ENCODE measurements at regions not wholly inside any gene's neighbourhood (a gene's known extent, or its start where the extent isn't known, plus 50 kb on each side); places are given as distances from the start of the nearest gene placed in this dataset.

DNA sequence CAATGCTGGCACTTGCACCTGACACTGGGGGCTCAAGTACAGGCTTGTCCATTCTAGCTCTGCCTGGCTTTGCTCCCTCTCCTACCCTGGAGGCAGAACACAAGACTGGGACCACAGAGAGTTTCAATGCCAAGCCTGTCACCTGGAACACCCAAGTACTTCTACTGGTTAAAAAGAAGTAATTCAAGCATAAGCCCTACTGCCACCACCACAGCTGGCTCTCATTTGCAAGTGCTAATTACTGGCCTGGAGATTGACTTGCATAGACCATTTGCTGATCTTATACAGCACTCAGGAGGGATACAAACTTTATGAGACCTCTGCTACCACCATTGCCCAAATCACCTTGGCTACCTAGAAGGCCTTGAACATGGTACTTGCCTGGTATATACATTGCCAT is 1550.9 kb downstream of the C4orf33 start:
- TF ChIP-seq, protein P1, sequence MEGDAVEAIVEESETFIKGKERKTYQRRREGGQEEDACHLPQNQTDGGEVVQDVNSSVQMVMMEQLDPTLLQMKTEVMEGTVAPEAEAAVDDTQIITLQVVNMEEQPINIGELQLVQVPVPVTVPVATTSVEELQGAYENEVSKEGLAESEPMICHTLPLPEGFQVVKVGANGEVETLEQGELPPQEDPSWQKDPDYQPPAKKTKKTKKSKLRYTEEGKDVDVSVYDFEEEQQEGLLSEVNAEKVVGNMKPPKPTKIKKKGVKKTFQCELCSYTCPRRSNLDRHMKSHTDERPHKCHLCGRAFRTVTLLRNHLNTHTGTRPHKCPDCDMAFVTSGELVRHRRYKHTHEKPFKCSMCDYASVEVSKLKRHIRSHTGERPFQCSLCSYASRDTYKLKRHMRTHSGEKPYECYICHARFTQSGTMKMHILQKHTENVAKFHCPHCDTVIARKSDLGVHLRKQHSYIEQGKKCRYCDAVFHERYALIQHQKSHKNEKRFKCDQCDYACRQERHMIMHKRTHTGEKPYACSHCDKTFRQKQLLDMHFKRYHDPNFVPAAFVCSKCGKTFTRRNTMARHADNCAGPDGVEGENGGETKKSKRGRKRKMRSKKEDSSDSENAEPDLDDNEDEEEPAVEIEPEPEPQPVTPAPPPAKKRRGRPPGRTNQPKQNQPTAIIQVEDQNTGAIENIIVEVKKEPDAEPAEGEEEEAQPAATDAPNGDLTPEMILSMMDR (IDR thresholded peaks at IDR 0.05; ENCODE audit: poor library complexity, severe bottlenecking) = no peak
- no peak for TF ChIP-seq POLR2AphosphoS5 (IDR thresholded peaks at IDR 0.05)
- TF ChIP-seq RAD21 (conservative IDR thresholded peaks at IDR 0.05) = no peak
- no peak for TF ChIP-seq EZH2 (IDR thresholded peaks at IDR 0.05; ENCODE audit: borderline replicate concordance, insufficient read depth, low read length, poor library complexity, severe bottlenecking)
- no peak for TF ChIP-seq SMC3 (conservative IDR thresholded peaks at IDR 0.05; ENCODE audit: poor library complexity)
- TF ChIP-seq EP300 (conservative IDR thresholded peaks at IDR 0.05; ENCODE audit: poor library complexity, severe bottlenecking) = no peak
- no peak for TF ChIP-seq MXI1 (conservative IDR thresholded peaks at IDR 0.05; ENCODE audit: poor library complexity, severe bottlenecking)
- TF ChIP-seq TAF1 (IDR thresholded peaks at IDR 0.05; ENCODE audit: low read depth) = no peak
- TF ChIP-seq, protein P2, sequence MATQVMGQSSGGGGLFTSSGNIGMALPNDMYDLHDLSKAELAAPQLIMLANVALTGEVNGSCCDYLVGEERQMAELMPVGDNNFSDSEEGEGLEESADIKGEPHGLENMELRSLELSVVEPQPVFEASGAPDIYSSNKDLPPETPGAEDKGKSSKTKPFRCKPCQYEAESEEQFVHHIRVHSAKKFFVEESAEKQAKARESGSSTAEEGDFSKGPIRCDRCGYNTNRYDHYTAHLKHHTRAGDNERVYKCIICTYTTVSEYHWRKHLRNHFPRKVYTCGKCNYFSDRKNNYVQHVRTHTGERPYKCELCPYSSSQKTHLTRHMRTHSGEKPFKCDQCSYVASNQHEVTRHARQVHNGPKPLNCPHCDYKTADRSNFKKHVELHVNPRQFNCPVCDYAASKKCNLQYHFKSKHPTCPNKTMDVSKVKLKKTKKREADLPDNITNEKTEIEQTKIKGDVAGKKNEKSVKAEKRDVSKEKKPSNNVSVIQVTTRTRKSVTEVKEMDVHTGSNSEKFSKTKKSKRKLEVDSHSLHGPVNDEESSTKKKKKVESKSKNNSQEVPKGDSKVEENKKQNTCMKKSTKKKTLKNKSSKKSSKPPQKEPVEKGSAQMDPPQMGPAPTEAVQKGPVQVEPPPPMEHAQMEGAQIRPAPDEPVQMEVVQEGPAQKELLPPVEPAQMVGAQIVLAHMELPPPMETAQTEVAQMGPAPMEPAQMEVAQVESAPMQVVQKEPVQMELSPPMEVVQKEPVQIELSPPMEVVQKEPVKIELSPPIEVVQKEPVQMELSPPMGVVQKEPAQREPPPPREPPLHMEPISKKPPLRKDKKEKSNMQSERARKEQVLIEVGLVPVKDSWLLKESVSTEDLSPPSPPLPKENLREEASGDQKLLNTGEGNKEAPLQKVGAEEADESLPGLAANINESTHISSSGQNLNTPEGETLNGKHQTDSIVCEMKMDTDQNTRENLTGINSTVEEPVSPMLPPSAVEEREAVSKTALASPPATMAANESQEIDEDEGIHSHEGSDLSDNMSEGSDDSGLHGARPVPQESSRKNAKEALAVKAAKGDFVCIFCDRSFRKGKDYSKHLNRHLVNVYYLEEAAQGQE (IDR thresholded peaks at IDR 0.05; ENCODE audit: borderline replicate concordance) = no peak

Measured in neural cell (in vitro differentiated cells).